ENCODE measurements at regions not wholly inside any gene's neighbourhood (a gene's known extent, or its start where the extent isn't known, plus 50 kb on each side); places are given as distances from the start of the nearest gene placed in this dataset.

GRCh38 chr9:81317939-81318338 lies 371.4 kb downstream of the TLE1 start:
- dilution Hi-C loops (cut with MboI; ENCODE audit: extremely low pct_ligation_motif_present, low sequenced_read_pairs): no loop called here
- FAIRE-seq (no peak), DNase-seq (ENCODE audit: low read depth, low spot score) (no peak)
- Histone ChIP-seq H2AFZ (ENCODE audit: control insufficient read depth, low read length) (no peak overlapping the region), H3K4me1 (ENCODE audit: control insufficient read depth, extremely low read depth, insufficient read depth, low read length) (no peaks in the 10 kb centered on the region), H3K27me3 (ENCODE audit: control insufficient read depth, extremely low read depth, insufficient read depth, low read length) (no peaks in the 10 kb centered on the region), H3K4me2 (ENCODE audit: control insufficient read depth, extremely low read depth, insufficient read depth, low read depth, low read length) (no peak overlapping the region), H3K4me3 (ENCODE audit: control insufficient read depth in 2 of 3, extremely low read depth in 1 of 3, insufficient read depth in 2 of 3, low read depth in 1 of 3, low read length in 3 of 3) (no peak overlapping the region), H3K9ac (ENCODE audit: control insufficient read depth, extremely low read depth, insufficient read depth, low read length) (no peak overlapping the region), H3K36me3 (ENCODE audit: control insufficient read depth in 2 of 2, extremely low read depth in 1 of 2, insufficient read depth in 2 of 2, low read length in 2 of 2) (no peaks in the 10 kb centered on the region), H3K27ac (ENCODE audit: control insufficient read depth, insufficient read depth, low read length) (no peak overlapping the region), H4K20me1 (ENCODE audit: control insufficient read depth, extremely low read depth, insufficient read depth, low read length) (no peaks in the 10 kb centered on the region), H3K79me2 (ENCODE audit: control insufficient read depth, insufficient read depth, low read length) (no peaks in the 10 kb centered on the region), H3K9me1 (ENCODE audit: control insufficient read depth, extremely low read depth, insufficient read depth, low read length) (no peaks in the 10 kb centered on the region), H3K9me3 (ENCODE audit: control insufficient read depth, low read depth, low read length) (no peaks in the 10 kb centered on the region)
- TF ChIP-seq, protein P1, sequence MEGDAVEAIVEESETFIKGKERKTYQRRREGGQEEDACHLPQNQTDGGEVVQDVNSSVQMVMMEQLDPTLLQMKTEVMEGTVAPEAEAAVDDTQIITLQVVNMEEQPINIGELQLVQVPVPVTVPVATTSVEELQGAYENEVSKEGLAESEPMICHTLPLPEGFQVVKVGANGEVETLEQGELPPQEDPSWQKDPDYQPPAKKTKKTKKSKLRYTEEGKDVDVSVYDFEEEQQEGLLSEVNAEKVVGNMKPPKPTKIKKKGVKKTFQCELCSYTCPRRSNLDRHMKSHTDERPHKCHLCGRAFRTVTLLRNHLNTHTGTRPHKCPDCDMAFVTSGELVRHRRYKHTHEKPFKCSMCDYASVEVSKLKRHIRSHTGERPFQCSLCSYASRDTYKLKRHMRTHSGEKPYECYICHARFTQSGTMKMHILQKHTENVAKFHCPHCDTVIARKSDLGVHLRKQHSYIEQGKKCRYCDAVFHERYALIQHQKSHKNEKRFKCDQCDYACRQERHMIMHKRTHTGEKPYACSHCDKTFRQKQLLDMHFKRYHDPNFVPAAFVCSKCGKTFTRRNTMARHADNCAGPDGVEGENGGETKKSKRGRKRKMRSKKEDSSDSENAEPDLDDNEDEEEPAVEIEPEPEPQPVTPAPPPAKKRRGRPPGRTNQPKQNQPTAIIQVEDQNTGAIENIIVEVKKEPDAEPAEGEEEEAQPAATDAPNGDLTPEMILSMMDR (optimal IDR thresholded peaks at IDR 0.05 in 1 of 3, IDR thresholded peaks at IDR 0.05 in 1 of 3, conservative IDR thresholded peaks at IDR 0.05 in 1 of 3; ENCODE audit: extremely low read depth in 1 of 3, insufficient read depth in 2 of 3, low read length in 3 of 3): no peak
- TF ChIP-seq EZH2 (IDR thresholded peaks at IDR 0.05; ENCODE audit: low read length): no peak

- Histone ChIP-seq H3K9me1 (ENCODE audit: control insufficient read depth, extremely low read depth, insufficient read depth, low read length) (no peaks in the 10 kb centered on the region), H3K9me3 (ENCODE audit: control insufficient read depth, low read depth, low read length) (no peaks in the 10 kb centered on the region), H3K27me3 (ENCODE audit: control insufficient read depth, extremely low read depth, insufficient read depth, low read length) (no peaks in the 10 kb centered on the region), H3K79me2 (ENCODE audit: control insufficient read depth, insufficient read depth, low read length) (no peaks in the 10 kb centered on the region), H3K4me2 (ENCODE audit: control insufficient read depth, extremely low read depth, insufficient read depth, low read depth, low read length) (no peak overlapping the region), H4K20me1 (ENCODE audit: control insufficient read depth, extremely low read depth, insufficient read depth, low read length) (no peaks in the 10 kb centered on the region), H3K4me3 (ENCODE audit: control insufficient read depth in 2 of 3, extremely low read depth in 1 of 3, insufficient read depth in 2 of 3, low read depth in 1 of 3, low read length in 3 of 3) (no peak overlapping the region), H3K36me3 (ENCODE audit: control insufficient read depth in 2 of 2, extremely low read depth in 1 of 2, insufficient read depth in 2 of 2, low read length in 2 of 2) (no peaks in the 10 kb centered on the region), H3K4me1 (ENCODE audit: control insufficient read depth, extremely low read depth, insufficient read depth, low read length) (no peaks in the 10 kb centered on the region), H3K27ac (ENCODE audit: control insufficient read depth, insufficient read depth, low read length) (no peak overlapping the region), H3K9ac (ENCODE audit: control insufficient read depth, extremely low read depth, insufficient read depth, low read length) (no peak overlapping the region), H2AFZ (ENCODE audit: control insufficient read depth, low read length) (no peak overlapping the region)
- dilution Hi-C loops (cut with MboI; ENCODE audit: extremely low pct_ligation_motif_present, low sequenced_read_pairs): no loop called here
- TF ChIP-seq, protein P1 (optimal IDR thresholded peaks at IDR 0.05 in 1 of 3, IDR thresholded peaks at IDR 0.05 in 1 of 3, conservative IDR thresholded peaks at IDR 0.05 in 1 of 3; ENCODE audit: extremely low read depth in 1 of 3, insufficient read depth in 2 of 3, low read length in 3 of 3): no peak
- TF ChIP-seq EZH2 (IDR thresholded peaks at IDR 0.05; ENCODE audit: low read length): no peak
- no peak for DNase-seq (ENCODE audit: low read depth, low spot score)
- no peak for FAIRE-seq
Observed at GRCh38 chr9:81317223-81317622, 372.1 kb downstream of the TLE1 start.
